ENCODE measurements at regions not wholly inside any gene's neighbourhood (a gene's known extent, or its start where the extent isn't known, plus 50 kb on each side); places are given as distances from the start of the nearest gene placed in this dataset.

DNA sequence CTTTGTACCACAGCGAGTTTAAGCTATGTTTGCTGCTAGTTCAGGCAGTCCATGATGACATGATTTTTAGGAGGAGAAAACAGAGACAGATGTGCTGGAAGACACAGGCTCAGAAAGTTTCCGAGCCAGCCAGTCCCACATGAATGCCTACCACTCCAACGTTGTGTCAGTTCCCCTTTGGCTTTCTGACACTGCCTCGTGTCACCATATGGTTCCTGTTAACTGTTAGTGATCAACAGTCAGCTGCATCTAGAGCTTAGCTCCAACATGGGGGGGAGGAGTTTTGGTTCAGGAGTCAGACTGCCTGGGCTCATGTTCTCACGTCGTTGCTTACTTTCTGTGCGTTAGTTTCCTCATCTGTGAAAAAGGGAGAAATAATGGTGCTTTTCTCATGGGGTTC, 343.7 kb downstream of the MID1IP1 start:
- no peak for DNase-seq (ENCODE audit: low read depth)

DNA sequence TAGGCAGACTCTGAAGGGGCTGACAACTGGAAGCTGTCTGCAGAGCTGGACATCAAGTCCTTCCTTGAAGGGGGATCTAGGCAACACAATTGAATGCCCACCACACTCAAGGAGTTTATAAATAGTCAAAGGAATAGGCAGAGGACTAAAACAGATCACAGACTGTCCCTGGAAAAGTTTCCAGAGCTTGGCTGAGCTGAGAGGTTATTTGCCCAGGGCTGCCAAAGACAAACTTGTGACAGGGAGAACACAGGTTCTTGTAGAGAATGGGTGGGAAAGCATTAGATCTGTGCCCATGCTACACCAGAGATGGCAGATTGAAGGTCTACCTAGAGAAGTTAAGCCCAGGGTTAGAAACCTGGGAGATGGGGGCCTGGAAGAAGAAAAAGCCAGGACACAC, 344.6 kb downstream of the MID1IP1 start:
- DNase-seq (ENCODE audit: low read depth): no peak

DNA sequence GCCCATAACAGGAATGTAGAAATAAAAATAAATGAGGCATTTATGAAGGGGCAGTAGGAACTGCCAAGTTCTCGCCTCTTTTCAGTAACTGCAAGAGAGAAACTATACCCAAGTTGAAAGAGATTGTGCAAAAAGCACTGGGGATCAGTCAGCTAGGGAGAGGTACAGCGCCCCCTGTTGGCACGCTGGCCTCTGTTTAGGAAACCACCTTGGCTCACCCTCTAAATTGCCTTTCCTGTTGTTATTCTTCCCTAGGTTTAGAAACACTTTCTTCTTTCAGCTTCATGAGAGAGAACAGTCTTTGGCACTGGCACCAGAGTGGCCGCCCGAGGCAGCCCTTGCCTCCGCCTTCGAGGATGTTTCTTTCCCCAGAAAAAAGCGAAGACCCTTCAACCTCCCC, 348.5 kb downstream of the MID1IP1 start:
- no peak for DNase-seq (ENCODE audit: low read depth)

DNA sequence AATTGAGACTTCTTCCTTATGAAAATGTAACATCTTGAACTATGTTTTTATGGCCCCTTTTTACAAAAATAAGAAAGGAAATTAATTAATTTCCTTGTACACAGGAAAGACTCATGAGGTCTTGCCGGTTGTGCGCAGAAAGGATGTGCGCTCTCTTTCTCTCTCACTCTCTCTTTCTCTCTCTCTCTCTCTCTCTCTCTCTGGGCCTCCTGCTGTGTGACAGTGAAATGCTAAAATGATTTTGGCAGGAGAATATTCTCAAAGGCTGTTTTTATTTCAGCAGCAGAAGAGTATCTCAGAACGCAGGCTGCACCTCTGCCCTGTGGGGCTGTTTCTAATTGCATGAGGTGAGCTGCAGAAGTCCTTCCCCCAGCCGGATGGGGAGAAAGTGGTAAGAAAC, 349.0 kb downstream of the MID1IP1 start:
- DNase-seq (ENCODE audit: low read depth): no peak

DNA sequence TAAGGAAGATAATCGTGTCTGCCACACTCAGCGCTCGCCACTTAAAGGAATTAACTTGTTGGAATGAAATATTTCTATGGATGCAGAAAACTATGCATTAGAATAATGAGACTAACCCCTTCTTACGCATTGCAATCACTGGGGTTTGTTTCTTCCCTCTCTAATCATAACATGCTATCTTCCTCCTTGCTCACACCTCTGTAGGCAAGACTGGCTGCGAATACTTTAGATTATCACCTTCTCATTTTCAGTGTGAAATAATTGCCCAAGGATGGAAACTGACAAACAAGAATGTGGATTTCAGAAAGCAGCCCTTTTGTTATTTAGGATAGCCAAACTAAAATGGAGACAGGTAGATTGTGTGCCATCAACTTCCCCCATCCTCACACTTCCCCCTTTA, 349.4 kb downstream of the MID1IP1 start:
- DNase-seq (ENCODE audit: low read depth): no peak

DNA sequence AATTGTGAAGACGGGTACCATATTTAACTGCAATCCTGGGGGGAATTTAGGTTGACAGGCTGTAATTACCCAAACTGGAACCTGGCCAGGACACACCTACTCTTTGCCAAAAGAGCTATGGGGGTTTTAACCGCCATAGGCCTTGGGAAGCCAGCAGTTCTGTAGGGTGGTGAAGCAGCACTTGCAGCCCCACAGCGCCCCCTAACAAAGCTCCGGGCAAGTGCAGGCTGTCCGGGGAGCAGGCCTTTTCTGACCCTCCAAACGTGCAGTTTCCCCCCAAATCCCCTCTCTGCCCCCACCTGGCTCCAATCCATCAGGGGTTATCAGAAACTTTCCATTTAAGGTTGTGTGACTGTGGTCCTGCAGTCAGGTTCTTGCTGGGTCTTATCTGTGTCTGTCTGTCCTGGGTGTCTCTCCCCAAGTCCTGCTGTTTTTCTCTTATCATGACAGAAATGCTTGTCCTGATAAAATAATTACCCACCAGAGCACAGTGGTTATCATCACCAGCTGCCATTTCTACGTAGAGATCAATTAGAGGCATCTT, 350.9 kb downstream of the MID1IP1 start:
- no peak for DNase-seq (ENCODE audit: low read depth)

DNA sequence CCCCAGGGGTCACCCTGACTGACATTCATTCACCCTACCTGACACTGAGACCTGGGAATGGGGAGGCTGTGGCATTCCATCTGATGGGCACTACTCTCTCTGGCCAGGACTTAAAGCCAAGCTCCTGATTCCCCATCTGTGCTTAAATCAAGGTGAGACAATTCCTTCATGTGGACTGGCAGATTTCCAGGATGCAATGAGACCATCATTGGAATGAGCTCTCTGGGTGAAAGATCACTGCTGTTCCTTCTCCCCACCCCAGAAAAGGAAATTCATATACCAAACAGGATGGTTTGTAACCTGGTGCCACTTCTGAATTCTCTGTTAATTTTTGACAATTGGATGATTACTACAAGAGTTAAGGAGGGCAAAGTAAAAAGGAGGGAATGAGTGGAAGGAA, 354.8 kb downstream of the MID1IP1 start:
- DNase-seq (ENCODE audit: low read depth): no peak

DNA sequence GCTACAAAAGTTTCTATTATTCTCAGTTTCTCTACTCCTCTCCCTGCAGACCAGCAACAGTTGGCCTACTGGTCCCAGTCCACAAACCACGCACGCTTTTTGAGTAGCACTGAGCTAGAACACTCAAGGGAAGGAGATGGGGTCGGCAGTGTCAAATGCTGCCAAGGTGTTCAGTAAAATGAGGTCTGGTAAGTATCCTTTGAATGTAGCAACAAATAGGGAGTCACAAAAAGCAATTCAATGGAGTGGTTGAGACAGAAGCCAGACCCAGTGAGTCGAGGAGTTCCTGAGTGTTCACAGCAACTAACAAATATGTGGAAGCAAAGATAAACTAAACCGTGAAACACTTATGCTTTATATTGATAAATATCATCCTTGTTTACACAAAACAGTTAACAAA, 355.7 kb downstream of the MID1IP1 start:
- no peak for DNase-seq (ENCODE audit: low read depth)

DNA sequence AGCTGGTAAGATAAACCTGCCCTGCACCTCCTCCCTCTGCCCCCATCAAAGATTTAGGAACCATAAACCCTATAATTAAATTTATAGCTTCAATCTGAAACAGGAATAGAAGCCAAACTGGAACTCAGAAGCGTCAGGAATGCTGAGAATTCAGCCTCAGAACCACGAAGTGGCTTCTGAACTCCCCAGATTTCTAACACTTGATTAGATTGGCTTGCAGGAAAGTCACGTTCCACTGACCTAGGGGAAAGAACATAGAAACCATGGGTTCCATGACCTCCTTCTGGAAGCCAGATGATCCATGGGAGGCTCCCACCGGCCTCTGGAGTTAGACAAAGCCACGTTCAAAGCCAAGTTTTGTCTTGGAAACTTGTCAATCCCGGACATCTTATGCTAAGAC, 356.5 kb downstream of the MID1IP1 start:
- no peak for DNase-seq (ENCODE audit: low read depth)

DNA sequence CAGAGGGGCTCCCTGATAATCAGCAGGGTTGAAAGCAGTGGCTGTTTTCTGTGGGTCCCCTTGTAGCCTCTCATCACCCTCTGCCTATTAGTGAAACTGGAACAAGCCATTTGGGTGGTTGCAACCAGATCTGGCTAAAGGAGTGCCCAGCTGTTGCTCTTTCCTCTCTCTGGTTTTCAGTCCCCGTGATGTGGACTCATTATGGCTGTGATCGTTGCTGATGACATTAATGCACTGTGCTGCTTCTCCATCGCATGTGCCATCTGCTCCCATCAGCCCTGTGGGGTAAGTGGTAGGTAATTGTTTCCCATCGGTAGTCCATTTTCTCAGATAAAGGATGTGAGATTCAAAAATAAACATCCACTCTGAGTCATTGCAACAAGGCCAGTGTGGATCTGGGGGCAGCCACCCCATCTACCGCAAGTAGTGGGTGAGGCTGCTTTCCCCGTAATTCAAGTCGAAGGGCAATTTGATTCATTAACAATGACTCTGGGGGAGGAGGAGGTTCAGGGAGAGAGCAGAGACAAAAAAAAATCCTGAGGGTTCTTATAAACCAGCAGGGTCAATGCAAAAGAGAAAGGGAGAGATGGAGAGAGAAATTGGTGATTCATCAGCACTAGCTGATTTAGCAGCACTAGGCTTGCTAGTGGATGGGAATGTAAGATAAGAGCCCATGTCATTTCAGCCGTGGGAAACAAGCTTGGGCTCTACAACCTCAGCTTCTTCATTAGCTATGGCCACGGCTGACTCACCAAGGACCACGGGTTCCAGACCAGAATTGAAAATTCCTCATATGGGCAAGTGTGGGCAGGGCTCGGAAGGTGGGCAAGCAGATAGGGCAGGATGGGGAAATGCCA, 357.8 kb downstream of the MID1IP1 start:
- no peak for DNase-seq (ENCODE audit: low read depth)

DNA sequence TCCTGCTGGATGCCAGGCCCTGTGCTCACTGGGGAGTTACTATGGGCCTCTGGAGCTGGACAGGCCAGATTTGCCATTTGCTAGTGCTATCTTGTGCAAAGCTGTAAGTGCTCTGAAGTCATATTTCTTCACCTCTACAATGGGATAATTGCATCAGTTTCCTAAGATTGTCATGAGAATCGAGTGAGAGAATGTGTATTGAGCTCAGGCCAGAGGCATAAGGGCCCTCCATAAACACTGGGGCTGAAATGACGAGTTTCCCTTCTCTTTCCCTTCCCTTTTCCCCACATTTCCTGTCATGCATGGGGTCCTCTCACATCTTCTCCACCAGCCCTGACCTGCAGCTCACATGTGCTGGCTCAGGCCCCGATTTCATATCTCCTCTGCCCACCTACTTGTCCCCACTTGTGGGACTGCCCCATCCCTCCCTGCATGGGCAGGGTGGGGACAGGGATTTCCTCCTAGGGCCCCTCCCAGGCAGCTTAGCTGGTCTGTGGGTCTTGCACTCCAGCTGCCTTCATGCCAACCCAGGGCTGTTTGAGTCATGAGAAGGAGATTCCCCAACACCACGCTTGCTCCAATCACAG, 358.8 kb downstream of the MID1IP1 start:
- no peak for DNase-seq (ENCODE audit: low read depth)

DNA sequence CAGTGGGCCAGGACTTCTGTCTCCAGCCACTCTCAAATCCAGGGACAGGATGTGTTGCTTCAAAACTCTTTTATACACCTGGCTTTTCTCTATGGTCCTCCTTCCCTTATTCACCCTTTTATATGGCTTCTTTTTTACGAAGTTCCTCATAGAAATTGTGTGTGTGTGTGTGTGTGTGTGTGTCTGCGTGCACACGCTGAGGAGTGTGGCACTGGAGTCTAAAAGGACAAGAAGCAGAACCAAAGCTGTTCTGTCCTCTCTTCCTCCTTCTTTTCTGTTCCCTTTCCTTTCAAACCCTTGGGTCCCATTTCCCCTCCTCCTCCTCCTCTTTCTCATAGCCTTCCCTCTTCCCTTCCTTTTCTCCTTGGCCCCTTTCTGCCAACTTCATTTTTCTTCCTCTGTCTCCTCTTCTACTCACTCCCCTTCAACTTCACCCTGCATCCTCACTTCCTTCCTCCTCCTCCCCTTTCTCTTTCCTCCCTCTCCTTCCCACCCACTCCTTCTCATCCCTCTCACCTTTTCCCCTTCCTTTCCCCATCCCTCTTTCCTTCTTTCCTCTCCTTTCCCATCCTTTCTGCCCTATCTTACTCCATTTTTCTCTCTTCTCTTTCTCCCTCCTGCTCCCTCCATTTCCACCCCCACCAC, 360.5 kb downstream of the MID1IP1 start:
- DNase-seq (ENCODE audit: low read depth): no peak

DNA sequence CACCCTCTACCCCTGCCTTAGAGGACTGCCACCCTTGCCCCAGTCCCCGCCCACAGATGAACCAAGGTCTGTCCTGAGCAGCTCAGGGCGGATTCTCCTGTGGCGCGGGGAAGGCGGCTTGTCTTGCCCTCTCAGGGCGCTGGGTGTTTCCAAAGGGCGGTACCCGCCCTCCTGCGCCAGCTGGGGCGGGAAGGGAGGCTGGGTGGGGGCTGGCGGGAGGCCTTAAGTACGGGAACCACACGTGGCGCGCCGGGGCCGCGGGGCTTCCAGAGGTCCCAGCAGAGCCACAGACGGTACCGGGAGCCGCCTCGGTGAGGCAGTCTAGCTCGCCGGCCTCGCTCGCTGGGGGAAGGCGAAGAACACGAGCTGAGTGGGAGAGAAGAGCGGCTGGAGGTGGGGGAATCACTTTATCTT, 361.1 kb downstream of the MID1IP1 start:
- DNase-seq (ENCODE audit: low read depth): no peak

DNA sequence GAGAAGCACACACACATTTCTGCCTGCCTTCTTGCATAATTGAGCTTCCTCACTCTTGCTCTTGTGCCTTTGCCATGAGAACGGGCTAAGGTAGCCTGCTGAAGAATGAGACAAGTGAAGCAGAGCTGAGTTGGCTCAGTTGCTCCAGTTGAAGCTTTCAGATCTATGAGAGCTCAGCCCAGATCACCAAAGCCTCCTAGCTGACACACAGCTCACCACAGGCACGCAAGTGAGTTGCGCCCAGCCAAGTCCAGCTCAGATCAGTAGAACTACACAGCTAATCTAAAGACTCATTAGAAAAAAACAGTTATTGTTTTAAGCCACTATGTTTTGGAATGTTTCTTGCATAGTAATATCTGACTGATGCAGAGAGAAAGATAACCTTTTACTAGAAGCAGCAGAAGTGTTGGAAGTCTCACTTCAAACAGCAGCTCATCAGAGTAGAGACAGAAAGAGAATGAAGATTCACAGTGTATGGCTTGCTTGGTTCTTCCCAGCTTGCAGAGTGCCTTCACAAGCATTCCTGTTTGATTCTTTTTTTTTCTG, 362.4 kb downstream of the MID1IP1 start:
- no peak for DNase-seq (ENCODE audit: low read depth)

DNA sequence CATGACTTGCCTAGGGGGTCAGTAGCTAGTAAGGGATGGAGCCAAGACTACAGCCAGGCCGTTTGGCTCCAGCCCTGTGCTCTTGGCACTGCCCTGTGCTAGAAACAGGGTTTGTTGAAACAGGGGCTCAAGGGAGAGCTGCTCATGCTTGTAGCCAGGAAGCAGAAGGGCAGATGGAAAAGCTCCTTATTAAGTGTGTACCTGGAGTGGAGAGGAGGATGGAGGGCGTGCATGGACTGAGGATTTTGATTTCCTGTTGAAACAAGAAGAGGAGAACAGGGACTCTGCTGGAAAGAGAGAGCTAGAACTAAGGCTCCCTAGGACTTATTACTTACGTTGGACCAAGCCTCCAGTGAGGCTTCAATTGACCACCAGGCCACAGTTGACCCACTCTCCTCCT, 363.0 kb downstream of the MID1IP1 start:
- DNase-seq (ENCODE audit: low read depth): no peak

DNA sequence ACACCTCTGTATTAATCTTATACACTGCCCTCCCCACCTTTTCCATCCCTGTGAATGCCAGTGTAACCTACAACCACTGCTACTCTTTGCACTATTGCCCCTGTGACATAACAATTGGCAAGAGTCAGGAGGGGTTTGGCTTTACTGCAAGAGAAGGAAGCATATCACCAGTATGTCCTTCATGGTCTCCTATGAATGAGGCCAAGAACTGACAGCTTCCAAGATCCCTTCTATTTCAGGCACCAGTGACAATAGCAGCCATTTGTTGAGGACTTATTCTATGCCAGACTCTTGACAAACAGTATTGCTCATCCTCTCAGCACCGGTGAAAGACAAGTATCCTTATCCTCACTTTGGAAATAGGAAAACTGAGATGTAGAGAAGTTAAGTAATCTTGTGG, 363.9 kb downstream of the MID1IP1 start:
- DNase-seq (ENCODE audit: low read depth): no peak

DNA sequence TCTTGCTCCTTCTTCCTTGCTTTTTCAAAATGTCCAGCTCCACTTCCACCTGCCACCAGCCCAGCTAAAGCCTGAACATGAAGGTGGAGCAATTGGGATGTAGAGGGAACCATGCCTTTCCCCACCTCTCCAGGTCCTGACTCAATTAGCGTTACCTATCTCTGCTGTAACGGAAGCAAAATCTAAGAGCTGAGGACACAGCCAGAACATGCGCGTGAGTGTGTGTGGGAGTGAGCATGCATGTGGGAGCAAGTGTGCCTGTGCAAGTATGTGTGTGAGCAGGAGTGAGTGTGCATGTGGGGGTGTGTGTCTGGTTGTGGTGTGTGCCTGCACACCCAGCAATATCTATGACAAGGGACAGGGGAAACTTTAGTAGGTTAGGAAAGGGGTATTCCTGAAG, 364.5 kb downstream of the MID1IP1 start:
- no peak for DNase-seq (ENCODE audit: low read depth)

DNA sequence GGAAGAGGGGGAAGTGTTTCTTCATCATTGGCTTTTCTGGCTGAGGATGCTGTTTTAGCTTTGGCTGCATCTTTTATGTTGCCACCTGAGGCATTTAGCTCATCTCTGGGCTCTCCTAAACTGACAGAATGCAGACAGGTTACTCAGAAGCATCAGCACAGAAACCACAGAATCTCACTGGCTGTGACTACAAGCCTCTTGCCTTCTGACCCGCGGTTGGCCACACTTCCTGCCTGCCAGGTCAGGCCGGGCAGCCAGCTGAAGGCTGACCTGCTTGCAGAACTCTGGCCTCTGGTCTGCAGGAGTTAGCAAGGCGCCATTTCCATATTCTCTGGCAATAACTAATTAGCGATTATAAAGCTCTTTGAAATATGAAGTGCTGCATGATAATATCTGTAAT, 366.5 kb downstream of the MID1IP1 start:
- DNase-seq (ENCODE audit: low read depth): no peak

DNA sequence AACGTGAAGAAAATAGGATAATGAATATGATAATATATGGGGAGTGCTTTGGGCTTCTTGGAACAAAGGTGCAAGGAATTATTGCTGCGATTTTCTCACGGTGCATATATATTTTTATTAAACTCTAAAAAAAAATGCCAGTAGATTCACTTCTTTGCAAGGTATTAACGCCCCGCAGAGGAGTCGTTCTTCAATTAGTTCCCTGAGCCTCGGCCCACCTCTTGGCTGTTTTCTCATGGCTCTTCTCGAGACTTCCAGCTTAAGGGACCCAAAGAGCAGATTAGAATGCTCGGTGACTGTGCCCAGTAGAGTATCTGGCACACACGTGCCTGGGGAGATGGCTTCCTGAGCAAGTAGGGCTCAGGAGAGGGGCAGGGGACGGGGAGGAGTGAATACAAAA, 367.4 kb downstream of the MID1IP1 start:
- DNase-seq (ENCODE audit: low read depth): no peak

DNA sequence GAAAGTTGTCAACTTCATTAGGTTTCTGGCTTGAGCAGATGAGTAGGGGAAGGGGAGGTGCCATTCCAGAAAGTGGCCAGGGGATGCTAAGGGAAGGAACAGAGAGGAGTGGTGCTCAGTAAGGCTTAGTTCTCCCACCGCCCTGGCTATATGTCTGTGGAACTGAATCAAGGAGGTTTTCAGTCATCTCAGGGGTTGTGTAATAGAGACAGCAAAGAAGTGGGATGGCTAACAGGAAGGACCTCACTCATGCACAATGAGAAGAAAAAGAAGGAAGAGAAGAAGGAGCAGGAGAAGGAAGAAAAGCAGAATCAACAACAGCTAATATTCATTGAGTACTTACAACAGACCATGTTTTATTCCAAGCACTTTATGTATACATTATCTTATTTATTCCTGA, 368.7 kb downstream of the MID1IP1 start:
- no peak for DNase-seq (ENCODE audit: low read depth)

DNA sequence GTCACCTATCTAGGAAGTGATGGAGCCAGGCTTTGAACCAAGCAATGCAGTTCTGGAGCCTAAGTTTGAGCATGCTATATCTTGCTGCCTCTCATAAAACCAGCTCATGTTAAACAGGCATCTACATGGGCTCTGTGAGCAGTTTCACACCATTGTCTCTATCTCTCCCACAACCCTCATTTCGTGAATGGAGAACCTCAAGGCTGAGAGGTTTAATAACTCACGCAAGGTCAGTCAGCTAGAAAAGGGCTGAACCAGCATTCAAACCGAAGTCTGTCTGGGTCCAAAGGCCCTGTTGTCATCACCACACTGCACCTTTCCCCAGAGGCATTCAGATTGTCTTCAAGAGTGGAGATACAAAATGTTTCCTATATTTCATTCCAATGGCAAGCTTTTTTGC, 369.2 kb downstream of the MID1IP1 start:
- DNase-seq (ENCODE audit: low read depth): no peak

DNA sequence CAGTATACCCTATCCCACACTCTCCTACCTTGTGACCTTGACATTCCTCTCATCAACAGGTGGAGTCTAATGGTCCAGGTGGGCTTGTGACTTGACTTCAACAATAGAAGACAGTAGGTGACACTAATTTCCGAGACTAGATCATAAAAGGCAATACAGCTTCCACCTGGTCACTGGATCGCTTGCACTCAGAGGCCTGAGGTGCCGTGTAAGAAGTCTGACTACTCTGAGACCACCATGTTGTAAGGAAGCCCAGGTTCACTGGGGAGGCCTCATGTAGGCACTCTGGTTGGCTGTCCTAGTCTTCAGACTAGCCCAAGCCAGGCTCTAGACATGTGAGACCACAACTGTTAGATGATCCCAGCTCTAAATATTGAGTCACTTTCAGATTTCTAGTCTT, 370.4 kb downstream of the MID1IP1 start:
- DNase-seq (ENCODE audit: low read depth): no peak

DNA sequence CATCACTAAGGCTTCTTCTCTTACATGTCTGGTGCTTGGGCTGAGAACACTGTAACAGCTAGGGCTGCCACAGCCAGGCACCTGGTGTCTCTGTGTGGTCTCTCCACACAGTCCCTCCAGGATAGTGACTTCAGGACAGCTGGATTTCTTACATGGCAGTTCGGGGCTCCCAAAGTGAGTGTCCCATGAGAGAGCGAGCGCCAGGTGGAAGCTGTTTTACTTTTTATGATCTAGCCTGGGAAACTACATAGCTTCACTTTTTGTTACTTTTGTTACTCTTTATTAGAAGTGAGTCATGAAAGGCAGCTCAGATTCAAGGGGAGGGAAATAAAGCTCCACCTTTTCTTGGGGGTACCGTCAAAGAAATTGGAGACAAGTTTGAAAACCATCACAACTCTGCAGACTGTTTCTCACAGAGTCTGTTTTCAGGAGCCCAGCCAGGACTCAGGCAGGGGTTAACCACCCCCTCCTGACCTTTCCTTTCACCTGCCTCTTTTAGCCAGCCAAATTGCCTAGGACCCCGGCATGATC, 373.0 kb downstream of the MID1IP1 start:
- DNase-seq (ENCODE audit: low read depth): no peak
